ENCODE measurements at regions not wholly inside any gene's neighbourhood (a gene's known extent, or its start where the extent isn't known, plus 50 kb on each side); places are given as distances from the start of the nearest gene placed in this dataset.

DNA sequence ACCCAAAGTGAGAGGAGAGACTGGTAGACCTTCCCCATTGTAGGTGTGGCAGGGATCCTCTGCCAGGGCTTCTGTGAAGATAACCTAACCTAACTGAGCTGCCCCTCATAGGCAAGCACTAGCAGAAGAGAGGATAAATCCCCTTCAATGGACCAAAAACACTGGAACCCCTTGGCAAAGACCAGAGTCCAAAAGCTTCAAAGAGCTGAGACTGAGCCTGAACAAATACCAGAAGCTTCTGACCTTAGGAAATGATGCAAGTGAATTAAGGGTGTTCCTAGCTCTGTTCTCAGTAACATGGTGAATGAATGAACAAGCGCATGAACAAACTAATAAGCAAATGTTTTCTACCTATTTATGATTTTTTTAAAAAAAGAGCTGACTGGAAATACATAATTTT, 123.2 kb downstream of the RRAGC start:
- no peak overlapping the region for H3K27ac ChIP-seq (ENCODE audit: extremely low read depth, low read depth, low read length)
- H3K4me3 ChIP-seq = no peak overlapping the region
- no TSS peak for BruUV-seq (replicated peaks)
- no peak for DNase-seq (ENCODE audit: extremely low read depth in 1 of 4, low spot score in 3 of 4)
- H3K9ac ChIP-seq (ENCODE audit: insufficient read depth in 1 of 2, low read depth in 2 of 2, low read length in 2 of 2) = no peak overlapping the region
- no peak for FAIRE-seq
- H3K9me1 ChIP-seq (ENCODE audit: control insufficient read depth, insufficient read depth, low read length) = no peaks in the 10 kb centered on the region
- H4K20me1 ChIP-seq (replicated peaks; ENCODE audit: control insufficient read depth, insufficient read depth, low read length) = no peaks in the 10 kb centered on the region
- no peak for TF ChIP-seq HOXB6 (CRISPR knock-in tag; IDR thresholded peaks at IDR 0.05; ENCODE audit: borderline replicate concordance)
- no peak for TF ChIP-seq HCFC1 (IDR thresholded peaks at IDR 0.05; ENCODE audit: low read depth, low read length)
- TF ChIP-seq, protein P1, sequence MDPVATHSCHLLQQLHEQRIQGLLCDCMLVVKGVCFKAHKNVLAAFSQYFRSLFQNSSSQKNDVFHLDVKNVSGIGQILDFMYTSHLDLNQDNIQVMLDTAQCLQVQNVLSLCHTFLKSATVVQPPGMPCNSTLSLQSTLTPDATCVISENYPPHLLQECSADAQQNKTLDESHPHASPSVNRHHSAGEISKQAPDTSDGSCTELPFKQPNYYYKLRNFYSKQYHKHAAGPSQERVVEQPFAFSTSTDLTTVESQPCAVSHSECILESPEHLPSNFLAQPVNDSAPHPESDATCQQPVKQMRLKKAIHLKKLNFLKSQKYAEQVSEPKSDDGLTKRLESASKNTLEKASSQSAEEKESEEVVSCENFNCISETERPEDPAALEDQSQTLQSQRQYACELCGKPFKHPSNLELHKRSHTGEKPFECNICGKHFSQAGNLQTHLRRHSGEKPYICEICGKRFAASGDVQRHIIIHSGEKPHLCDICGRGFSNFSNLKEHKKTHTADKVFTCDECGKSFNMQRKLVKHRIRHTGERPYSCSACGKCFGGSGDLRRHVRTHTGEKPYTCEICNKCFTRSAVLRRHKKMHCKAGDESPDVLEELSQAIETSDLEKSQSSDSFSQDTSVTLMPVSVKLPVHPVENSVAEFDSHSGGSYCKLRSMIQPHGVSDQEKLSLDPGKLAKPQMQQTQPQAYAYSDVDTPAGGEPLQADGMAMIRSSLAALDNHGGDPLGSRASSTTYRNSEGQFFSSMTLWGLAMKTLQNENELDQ (CRISPR knock-in tag; IDR thresholded peaks at IDR 0.05; ENCODE audit: borderline replicate concordance) = no peak
- H3K36me3 ChIP-seq (ENCODE audit: control insufficient read depth, insufficient read depth, low read length) = no peaks in the 10 kb centered on the region
- peaks cover 0 to 3% of the 10 kb centered on the region in 2 experiments; a peak in 1 of 5 replicates for H3K27me3 ChIP-seq (ENCODE audit: control insufficient read depth in 2 of 2, insufficient read depth in 2 of 2, low read length in 2 of 2)
- WGBS (ENCODE audit: insufficient coverage, low coverage, missing lambda C conversion rate) = 63% methylated on average over 1 of the region's 1 CpG
- intact Hi-C loops (cut with micrococcal nuclease) (no loop called here), in situ Hi-C loops (cut with MboI) (no loop called here)
- peaks cover 6 to 7% of the 10 kb centered on the region in 2 experiments; a peak in 4 of 5 replicates for H3K4me1 ChIP-seq (replicated peaks in 1 of 2; ENCODE audit: control insufficient read depth in 2 of 2, insufficient read depth in 2 of 2, low read length in 2 of 2)
- POLR2A ChIA-PET = interaction anchor here (0.5 to 1.4 kb wide), 3 partner anchors 10 to 66 kb away, joined by 3 to 5 read pairs (median 4); no protein-coding TSS in a partner anchor
- no peaks in the 10 kb centered on the region for H3K9me3 ChIP-seq (replicated peaks; ENCODE audit: control insufficient read depth, insufficient read depth, low read depth, low read length)
- H3K79me2 ChIP-seq (ENCODE audit: control insufficient read depth, insufficient read depth, low read length) = no peaks in the 10 kb centered on the region
- no peak overlapping the region for H3K4me2 ChIP-seq (ENCODE audit: insufficient read depth, low read length)
- CTCF ChIA-PET (ENCODE audit: low intra/inter-chr PET ratio) = no interaction called here
- H2AFZ ChIP-seq (ENCODE audit: low read depth, low read length) = no peak overlapping the region
- no peak for ATAC-seq

All from K562 (cell line).